Fibroblast of villous mesenchyme (primary cell): ENCODE measurements at regions not wholly inside any gene's neighbourhood (a gene's known extent, or its start where the extent isn't known, plus 50 kb on each side); places are given as distances from the start of the nearest gene placed in this dataset.

Experiments
- DNase-seq: peaks from one replicate; pipeline ENCODE4 v3.0.0-alpha.2; 2010; ENCODE audit warnings: low read depth
- H3K4me3 ChIP-seq: 2 replicates; pipeline ENCODE4 v1.5.1; 2011; ENCODE audit warnings: low read depth, mild to moderate bottlenecking, low read length
- TF ChIP-seq, protein P1 (sequence below): IDR thresholded peaks from 2 replicates; pipeline ENCODE4 v1.5.1; 2012; ENCODE audit warnings: low read depth, mild to moderate bottlenecking, low read length; ENCODE audit not compliant: insufficient read depth

DNA sequence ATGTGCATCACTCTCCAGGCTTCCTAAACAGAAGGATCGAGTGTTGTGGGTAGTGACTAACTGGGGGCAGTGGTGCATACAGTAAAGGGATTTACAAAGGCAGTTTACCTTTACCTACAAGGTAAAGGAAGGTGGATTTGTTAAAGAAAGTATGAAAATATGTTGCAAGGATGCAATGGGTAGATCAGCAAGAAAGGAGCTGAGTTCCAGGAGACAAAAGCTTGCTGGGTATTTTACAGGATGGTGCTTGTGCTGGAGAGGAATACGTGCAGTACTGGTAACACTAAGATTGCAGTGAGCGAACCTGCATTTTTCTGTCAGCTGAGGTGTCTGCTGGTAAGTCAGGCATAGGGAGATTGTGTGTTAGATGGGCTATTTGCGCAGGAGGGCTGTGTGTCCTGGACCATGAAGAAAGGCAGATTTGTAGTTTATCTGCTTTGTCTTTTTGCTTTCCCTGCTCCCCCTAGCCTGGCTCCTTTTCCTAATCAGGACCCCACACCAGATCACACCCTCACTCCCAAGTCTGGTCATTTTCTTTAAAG lies 304.6 kb downstream of the THBS2 start:
- DNase-seq: no peak
- TF ChIP-seq, protein P1, sequence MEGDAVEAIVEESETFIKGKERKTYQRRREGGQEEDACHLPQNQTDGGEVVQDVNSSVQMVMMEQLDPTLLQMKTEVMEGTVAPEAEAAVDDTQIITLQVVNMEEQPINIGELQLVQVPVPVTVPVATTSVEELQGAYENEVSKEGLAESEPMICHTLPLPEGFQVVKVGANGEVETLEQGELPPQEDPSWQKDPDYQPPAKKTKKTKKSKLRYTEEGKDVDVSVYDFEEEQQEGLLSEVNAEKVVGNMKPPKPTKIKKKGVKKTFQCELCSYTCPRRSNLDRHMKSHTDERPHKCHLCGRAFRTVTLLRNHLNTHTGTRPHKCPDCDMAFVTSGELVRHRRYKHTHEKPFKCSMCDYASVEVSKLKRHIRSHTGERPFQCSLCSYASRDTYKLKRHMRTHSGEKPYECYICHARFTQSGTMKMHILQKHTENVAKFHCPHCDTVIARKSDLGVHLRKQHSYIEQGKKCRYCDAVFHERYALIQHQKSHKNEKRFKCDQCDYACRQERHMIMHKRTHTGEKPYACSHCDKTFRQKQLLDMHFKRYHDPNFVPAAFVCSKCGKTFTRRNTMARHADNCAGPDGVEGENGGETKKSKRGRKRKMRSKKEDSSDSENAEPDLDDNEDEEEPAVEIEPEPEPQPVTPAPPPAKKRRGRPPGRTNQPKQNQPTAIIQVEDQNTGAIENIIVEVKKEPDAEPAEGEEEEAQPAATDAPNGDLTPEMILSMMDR: no peak
- H3K4me3 ChIP-seq: no peak overlapping the region

DNA sequence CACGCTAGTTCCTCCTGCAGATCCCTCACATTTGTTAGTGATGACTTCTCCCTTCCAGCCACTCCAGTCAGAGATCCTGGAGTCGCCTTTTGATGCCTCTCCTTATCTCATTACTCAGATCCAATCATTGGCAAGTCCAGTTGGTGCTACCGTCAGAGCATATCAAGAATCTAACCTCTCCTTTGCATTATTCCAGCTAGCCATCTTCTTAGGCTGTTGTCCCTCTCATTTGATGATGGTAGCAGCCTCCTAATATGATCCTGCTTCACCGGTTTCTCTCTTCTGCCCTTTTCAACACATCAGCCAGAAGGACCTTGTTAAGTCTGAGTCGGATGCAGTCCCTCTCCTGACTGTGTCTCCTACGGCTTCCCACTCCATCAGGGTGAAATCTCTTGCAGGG lies 305.6 kb downstream of the THBS2 start:
- H3K4me3 ChIP-seq: no peak overlapping the region
- no peak for DNase-seq
- TF ChIP-seq, protein P1: no peak

DNA sequence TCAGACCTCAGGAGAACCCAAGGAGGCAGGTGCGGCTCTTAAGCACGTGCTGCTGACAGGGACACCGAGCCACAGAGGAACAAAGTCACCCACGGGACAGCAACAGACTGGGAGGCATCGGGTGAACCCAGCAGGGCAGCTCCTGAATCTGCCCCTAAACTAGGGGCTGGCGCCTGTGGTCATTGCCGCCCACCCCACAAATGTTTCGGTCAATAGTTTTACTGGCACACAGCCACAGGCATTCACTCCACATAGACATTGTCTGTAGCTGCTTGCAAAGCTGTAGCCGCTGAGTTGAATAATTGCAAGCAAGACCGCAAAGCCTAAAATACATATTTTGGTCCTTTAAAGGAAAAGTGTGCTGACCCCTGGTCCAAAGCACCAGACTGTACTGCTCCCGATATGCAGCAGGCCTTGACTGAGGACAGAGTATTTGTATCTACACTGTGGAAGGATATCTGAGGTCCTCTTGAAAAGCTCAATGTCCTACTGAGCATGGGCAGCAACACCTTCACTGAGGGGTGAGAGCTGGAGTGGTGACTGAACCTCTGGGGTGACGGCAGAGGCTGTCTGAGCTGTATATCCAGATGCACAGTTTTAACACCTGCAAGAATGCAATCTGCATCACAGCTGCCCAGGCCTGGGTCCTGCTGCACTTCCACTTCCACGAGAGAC lies 310.3 kb downstream of the THBS2 start:
- TF ChIP-seq, protein P1: no peak
- DNase-seq: no peak

DNA sequence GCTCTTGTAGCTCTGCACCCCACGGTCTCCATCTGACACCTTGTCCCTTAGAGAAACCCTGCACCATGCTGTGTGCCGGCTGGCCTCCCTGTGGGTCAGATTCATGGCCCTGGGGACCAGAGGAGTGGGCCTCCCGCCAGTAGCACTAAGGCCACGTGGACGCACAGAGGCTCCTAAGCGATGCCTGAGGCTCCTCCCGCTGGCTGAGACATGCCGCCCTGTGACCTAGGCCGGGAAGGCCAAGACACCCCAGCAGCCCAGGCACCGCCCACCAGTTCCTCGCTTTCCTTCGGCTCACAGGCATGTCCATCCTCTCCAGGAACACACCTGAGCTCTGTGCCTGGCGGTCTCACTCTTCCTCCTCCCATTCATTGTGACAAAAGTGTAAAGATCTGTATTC lies 311.0 kb downstream of the THBS2 start:
- DNase-seq: no peak
- no peak overlapping the region for H3K4me3 ChIP-seq
- TF ChIP-seq, protein P1: no peak

More for the DNA sequence above, 310.3 kb downstream of the THBS2 start:
- H3K4me3 ChIP-seq: no peak overlapping the region

DNA sequence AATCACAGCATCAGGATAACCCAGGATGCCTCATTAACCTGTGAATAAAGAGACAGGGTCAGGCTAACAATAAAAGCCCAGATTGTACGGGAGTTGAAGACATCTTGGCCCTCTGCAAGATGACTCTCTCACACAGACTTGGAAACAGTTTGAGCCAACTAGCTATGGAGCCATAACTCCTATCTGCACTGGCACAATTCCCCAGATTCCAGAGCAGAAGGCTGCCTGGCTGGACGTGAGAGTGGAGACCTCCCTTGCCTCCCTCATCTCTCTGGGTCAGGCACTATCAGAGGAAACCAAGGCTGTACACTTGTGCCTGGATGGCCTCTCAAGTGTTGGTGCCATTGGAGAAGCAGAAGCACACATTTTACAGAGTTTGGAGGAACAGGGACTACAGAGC lies 312.6 kb downstream of the THBS2 start:
- DNase-seq: no peak
- H3K4me3 ChIP-seq: no peak overlapping the region
- TF ChIP-seq, protein P1: no peak

DNA sequence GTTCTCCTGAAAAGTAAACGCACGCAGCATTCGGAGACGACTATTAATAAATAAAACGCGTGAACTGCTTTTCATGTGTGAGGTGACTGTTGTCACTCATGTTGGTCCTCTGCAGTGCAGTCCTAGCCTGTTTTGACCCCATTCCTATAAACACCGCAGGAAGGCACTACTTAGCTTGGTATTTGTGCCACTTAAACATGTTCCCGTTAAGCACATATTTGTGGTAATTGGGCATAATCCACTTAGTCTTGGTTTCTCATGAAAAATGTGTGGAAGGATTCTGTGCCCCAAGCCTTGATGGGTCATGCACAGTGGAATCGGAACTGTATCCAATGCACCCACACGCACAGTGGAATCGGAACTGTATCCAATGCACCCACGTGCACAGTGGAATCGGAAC lies 313.9 kb downstream of the THBS2 start:
- no peak overlapping the region for H3K4me3 ChIP-seq
- TF ChIP-seq, protein P1: no peak
- no peak for DNase-seq

DNA sequence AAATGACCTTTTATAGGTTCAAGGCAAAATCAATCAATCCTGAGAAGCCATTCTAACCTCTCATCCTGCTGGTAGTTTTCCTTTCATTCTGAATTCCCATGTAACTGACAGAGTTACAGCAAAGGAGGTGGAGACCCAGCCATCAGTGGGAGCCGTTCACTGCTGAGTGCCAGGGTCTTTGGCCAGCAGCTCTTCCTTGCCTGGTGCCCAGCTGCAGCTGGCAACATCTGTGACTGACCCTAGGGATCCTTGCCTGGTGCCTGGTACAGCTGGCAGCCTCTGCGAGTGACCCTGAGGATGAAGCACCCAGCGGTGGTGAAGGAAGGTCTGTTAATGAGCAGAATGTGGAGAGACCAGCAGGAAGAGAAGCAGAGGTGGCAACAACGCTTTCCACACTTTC lies 314.6 kb downstream of the THBS2 start:
- no peak overlapping the region for H3K4me3 ChIP-seq
- DNase-seq: no peak
- TF ChIP-seq, protein P1: no peak
